ENCODE measurements at regions not wholly inside any gene's neighbourhood (a gene's known extent, or its start where the extent isn't known, plus 50 kb on each side); places are given as distances from the start of the nearest gene placed in this dataset.
A peak's percentile ranks its signal among the peaks of the same experiment; 100 is the strongest.

DNA sequence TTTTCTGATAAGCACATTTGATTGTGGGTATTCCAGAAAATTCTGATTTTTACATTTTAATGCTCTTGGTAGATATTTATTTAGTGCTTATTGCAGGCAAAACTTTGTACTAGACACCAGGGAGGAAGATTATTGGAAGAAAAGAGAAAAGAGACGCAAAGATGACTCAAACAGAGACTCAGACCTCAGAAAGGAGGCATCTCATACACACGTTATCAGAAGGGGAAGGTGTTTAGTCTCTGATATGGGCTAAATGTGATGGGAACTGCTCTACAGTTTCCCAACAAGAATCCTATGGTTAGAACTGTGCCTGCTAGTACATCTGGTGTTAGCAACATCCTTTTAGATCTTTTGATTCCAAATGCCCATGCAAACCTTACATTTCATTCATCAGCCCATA lies 245.6 kb downstream of the KLF5 start:
- DNase-seq = no peak

More for the DNA sequence above, 245.6 kb downstream of the KLF5 start:
- no CpG with 5 or more reads among the region's 2 CpGs for whole genome bisulfite sequencing, 2 experiments (ENCODE audit: extremely low coverage in 2 of 2, insufficient read length in 1 of 2)
- no peaks in the 10 kb centered on the region for H3K9me1 ChIP-seq (ENCODE audit: insufficient read depth, low read length)
- no peak overlapping the region for H3K4me3 ChIP-seq (ENCODE audit: insufficient read depth, low read depth, low read length)
- no peak overlapping the region for H2BK5ac ChIP-seq (ENCODE audit: low read depth, low read length, poor library complexity, severe bottlenecking)
- intact Hi-C loops (cut with micrococcal nuclease) (no loop called here), dilution Hi-C loops (cut with HindIII; ENCODE audit: low sequenced_read_pairs, unreplicated experiment) (no loop called here), in situ Hi-C loops (cut with MboI; ENCODE audit: low sequenced_read_pairs) (no loop called here)
- H3K36me3 ChIP-seq (ENCODE audit: control insufficient read depth, insufficient read depth, low read length) = no peaks in the 10 kb centered on the region
- no peak overlapping the region; the same call in 1 of the 2 replicates for H3K18ac ChIP-seq (ENCODE audit: low read depth, low read length)
- no TSS peak for BruUV-seq (replicated peaks)
- H3K4ac ChIP-seq (ENCODE audit: low read depth, low read length) = no peak overlapping the region
- H2BK120ac ChIP-seq (ENCODE audit: low read depth, low read length) = no peak overlapping the region
- no peak overlapping the region for H2AK5ac ChIP-seq (ENCODE audit: low read depth, low read length)
- H4K91ac ChIP-seq (ENCODE audit: insufficient read depth, low read depth, low read length) = no peak overlapping the region
- ATAC-seq (ENCODE audit: low read depth) = no peak
- H3K4me2 ChIP-seq (ENCODE audit: low read depth, low read length) = no peak overlapping the region
- H4K8ac ChIP-seq (ENCODE audit: low read depth in 2 of 2, low read length in 2 of 2) = no peak overlapping the region
- H3K27ac ChIP-seq (ENCODE audit: insufficient read depth, low read length) = no peak overlapping the region
- ChIA-PET CTCF (interaction anchor here (0.7 kb wide), 1 partner anchor 13 kb away, joined by 3 read pairs; no protein-coding TSS in a partner anchor), POLR2A (ENCODE audit: unreplicated experiment) (no interaction called here)
- H3K23ac ChIP-seq (ENCODE audit: low read depth, low read length) = no peak overlapping the region
- TF ChIP-seq RFX5 (IDR thresholded peaks at IDR 0.05; ENCODE audit: low read depth, low read length) = no peak
- no peak for TF ChIP-seq RCOR1 (IDR thresholded peaks at IDR 0.05; ENCODE audit: insufficient replicate concordance, low read length)
- TF ChIP-seq, protein P1, sequence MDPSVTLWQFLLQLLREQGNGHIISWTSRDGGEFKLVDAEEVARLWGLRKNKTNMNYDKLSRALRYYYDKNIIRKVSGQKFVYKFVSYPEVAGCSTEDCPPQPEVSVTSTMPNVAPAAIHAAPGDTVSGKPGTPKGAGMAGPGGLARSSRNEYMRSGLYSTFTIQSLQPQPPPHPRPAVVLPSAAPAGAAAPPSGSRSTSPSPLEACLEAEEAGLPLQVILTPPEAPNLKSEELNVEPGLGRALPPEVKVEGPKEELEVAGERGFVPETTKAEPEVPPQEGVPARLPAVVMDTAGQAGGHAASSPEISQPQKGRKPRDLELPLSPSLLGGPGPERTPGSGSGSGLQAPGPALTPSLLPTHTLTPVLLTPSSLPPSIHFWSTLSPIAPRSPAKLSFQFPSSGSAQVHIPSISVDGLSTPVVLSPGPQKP (IDR thresholded peaks at IDR 0.05; ENCODE audit: borderline replicate concordance, low read depth, low read length) = no peak
- TF ChIP-seq, protein P2, sequence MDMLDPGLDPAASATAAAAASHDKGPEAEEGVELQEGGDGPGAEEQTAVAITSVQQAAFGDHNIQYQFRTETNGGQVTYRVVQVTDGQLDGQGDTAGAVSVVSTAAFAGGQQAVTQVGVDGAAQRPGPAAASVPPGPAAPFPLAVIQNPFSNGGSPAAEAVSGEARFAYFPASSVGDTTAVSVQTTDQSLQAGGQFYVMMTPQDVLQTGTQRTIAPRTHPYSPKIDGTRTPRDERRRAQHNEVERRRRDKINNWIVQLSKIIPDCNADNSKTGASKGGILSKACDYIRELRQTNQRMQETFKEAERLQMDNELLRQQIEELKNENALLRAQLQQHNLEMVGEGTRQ (IDR thresholded peaks at IDR 0.05; ENCODE audit: low read depth, low read length) = no peak
- TF ChIP-seq BHLHE40 (IDR thresholded peaks at IDR 0.05; ENCODE audit: low read depth, low read length) = no peak
- no peak for TF ChIP-seq FOS (IDR thresholded peaks at IDR 0.05; ENCODE audit: low read depth, low read length)
- no peak for TF ChIP-seq RAD21 (IDR thresholded peaks at IDR 0.05; ENCODE audit: low read length)
- TF ChIP-seq, protein P3, sequence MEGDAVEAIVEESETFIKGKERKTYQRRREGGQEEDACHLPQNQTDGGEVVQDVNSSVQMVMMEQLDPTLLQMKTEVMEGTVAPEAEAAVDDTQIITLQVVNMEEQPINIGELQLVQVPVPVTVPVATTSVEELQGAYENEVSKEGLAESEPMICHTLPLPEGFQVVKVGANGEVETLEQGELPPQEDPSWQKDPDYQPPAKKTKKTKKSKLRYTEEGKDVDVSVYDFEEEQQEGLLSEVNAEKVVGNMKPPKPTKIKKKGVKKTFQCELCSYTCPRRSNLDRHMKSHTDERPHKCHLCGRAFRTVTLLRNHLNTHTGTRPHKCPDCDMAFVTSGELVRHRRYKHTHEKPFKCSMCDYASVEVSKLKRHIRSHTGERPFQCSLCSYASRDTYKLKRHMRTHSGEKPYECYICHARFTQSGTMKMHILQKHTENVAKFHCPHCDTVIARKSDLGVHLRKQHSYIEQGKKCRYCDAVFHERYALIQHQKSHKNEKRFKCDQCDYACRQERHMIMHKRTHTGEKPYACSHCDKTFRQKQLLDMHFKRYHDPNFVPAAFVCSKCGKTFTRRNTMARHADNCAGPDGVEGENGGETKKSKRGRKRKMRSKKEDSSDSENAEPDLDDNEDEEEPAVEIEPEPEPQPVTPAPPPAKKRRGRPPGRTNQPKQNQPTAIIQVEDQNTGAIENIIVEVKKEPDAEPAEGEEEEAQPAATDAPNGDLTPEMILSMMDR (conservative IDR thresholded peaks at IDR 0.05; ENCODE audit: low read depth, low read length) = no peak
- TF ChIP-seq NFE2L2 (IDR thresholded peaks at IDR 0.05; ENCODE audit: low read depth, low read length) = no peak
- no peak for TF ChIP-seq MXI1 (IDR thresholded peaks at IDR 0.05; ENCODE audit: borderline replicate concordance, low read depth, low read length)
- no peak for TF ChIP-seq SMC3 (IDR thresholded peaks at IDR 0.05; ENCODE audit: low read depth, low read length)
- no peak for TF ChIP-seq CHD1 (IDR thresholded peaks at IDR 0.05; ENCODE audit: low read depth, low read length)
- no peak for TF ChIP-seq MAFK (IDR thresholded peaks at IDR 0.05; ENCODE audit: low read depth, low read length)
- no peak overlapping the region for H3K14ac ChIP-seq (replicated peaks; ENCODE audit: low read depth, low read length)
- H3K27me3 ChIP-seq (ENCODE audit: control insufficient read depth, insufficient read depth, low read length) = no peaks in the 10 kb centered on the region
- no peak overlapping the region for H3K9ac ChIP-seq (ENCODE audit: low read depth, low read length)
- peak overlapping the region; percentile 20; the same call in 1 of the 3 replicates for H2BK15ac ChIP-seq (ENCODE audit: low read depth, low read length)
- no peak overlapping the region for H4K5ac ChIP-seq (ENCODE audit: low read depth, low read length)
- no peaks in the 10 kb centered on the region for H3K79me1 ChIP-seq (ENCODE audit: low read depth in 1 of 2, low read length in 2 of 2)
- no peak overlapping the region for H2BK20ac ChIP-seq (ENCODE audit: low read depth, low read length)
- H2AK9ac ChIP-seq (replicated peaks; ENCODE audit: low read depth, low read length, poor library complexity) = no peak overlapping the region
- no peaks in the 10 kb centered on the region for H3K9me3 ChIP-seq (ENCODE audit: control insufficient read depth, insufficient read depth, low read length)
- no peak overlapping the region for H3K56ac ChIP-seq (ENCODE audit: extremely low read depth, insufficient read depth, low read length)
- no peaks in the 10 kb centered on the region for H3K4me1 ChIP-seq (ENCODE audit: control insufficient read depth, insufficient read depth, low read length)
- H4K20me1 ChIP-seq (ENCODE audit: insufficient read depth, low read length) = no peaks in the 10 kb centered on the region
- no peak overlapping the region for H2AFZ ChIP-seq (replicated peaks; ENCODE audit: low read length, poor library complexity)
